RWPE2 (cell line): ENCODE measurements at regions not wholly inside any gene's neighbourhood (a gene's known extent, or its start where the extent isn't known, plus 50 kb on each side); places are given as distances from the start of the nearest gene placed in this dataset.

Experiments
- ATAC-seq: fragments of 200-7000 bp; cut with Tn5 transposase; 3 replicates; pipeline ENCODE4 v1.9.1; 2021; ENCODE audit warnings: low read depth
- DNase-seq: peaks from one replicate; pipeline ENCODE4 v3.0.0-alpha.2; 2020; ENCODE audit warnings: low spot score
- H3K27ac ChIP-seq: fragments of 450-650 bp; 2 replicates; pipeline ENCODE4 v1.5.1; 2017; ENCODE audit warnings: mild to moderate bottlenecking; ENCODE audit not compliant: poor library complexity, severe bottlenecking
- H3K27me3 ChIP-seq: fragments of 250-450 bp; sonication (Bioruptor Pico); 2 replicates; pipeline ENCODE4 v1.5.1; 2021; ENCODE audit warnings: mild to moderate bottlenecking, moderate library complexity; ENCODE audit not compliant: insufficient read depth, poor library complexity, severe bottlenecking
- H3K36me3 ChIP-seq: fragments of 250-450 bp; sonication (Bioruptor Pico); 2 replicates; pipeline ENCODE4 v1.5.1; 2020; ENCODE audit warnings: low read depth, mild to moderate bottlenecking, moderate library complexity
- H3K4me1 ChIP-seq: fragments of 250-450 bp; sonication (Bioruptor Pico); 2 replicates; pipeline ENCODE4 v1.5.1; 2021; ENCODE audit warnings: mild to moderate bottlenecking, moderate library complexity; ENCODE audit not compliant: insufficient read depth, poor library complexity, severe bottlenecking
- H3K4me3 ChIP-seq: fragments of 250-450 bp; sonication (Bioruptor Pico); 2 replicates; pipeline ENCODE4 v1.5.1; 2021; ENCODE audit warnings: mild to moderate bottlenecking, moderate library complexity; ENCODE audit not compliant: severe bottlenecking
- H3K9me3 ChIP-seq: fragments of 250-450 bp; sonication (Bioruptor Pico); 2 replicates; pipeline ENCODE4 v1.5.1; 2021; ENCODE audit warnings: mild to moderate bottlenecking, moderate library complexity; ENCODE audit not compliant: severe bottlenecking
- TF ChIP-seq, protein P1 (sequence below): fragments of 450-650 bp; IDR thresholded peaks from one replicate; pipeline ENCODE4 v1.5.1; 2017; ENCODE audit warnings: mild to moderate bottlenecking, moderate library complexity; ENCODE audit not compliant: poor library complexity, severe bottlenecking

DNA sequence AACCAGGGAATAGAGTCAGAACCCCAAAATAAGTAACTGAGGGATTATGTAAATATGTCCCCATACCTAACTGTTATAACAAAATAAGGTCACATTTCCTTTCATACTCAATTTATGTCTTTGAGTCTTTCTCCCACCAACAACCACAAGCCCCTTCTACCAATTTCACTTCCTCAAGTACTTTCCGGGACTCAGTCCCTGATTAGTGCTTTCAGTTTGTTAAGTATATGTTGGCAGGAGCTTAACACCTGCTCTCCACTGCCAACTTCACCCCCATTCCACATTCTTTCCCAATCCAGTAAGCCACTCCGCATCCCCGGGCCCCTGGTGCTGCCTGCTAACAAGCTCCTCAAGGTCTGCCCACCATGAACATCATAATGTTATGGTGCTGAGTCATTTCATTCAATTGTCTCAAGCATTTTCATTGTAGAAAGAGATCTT lies 71.3 kb upstream of the SPRY1 start:
- Histone ChIP-seq H3K4me1 (no peaks in the 10 kb centered on the region), H3K4me3 (no peak overlapping the region), H3K27ac (no peak overlapping the region), H3K27me3 (no peaks in the 10 kb centered on the region), H3K36me3 (no peaks in the 10 kb centered on the region), H3K9me3 (peaks cover 5% of the 10 kb centered on the region)
- no peak for ATAC-seq
- no peak for DNase-seq
- TF ChIP-seq, protein P1, sequence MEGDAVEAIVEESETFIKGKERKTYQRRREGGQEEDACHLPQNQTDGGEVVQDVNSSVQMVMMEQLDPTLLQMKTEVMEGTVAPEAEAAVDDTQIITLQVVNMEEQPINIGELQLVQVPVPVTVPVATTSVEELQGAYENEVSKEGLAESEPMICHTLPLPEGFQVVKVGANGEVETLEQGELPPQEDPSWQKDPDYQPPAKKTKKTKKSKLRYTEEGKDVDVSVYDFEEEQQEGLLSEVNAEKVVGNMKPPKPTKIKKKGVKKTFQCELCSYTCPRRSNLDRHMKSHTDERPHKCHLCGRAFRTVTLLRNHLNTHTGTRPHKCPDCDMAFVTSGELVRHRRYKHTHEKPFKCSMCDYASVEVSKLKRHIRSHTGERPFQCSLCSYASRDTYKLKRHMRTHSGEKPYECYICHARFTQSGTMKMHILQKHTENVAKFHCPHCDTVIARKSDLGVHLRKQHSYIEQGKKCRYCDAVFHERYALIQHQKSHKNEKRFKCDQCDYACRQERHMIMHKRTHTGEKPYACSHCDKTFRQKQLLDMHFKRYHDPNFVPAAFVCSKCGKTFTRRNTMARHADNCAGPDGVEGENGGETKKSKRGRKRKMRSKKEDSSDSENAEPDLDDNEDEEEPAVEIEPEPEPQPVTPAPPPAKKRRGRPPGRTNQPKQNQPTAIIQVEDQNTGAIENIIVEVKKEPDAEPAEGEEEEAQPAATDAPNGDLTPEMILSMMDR: no peak

DNA sequence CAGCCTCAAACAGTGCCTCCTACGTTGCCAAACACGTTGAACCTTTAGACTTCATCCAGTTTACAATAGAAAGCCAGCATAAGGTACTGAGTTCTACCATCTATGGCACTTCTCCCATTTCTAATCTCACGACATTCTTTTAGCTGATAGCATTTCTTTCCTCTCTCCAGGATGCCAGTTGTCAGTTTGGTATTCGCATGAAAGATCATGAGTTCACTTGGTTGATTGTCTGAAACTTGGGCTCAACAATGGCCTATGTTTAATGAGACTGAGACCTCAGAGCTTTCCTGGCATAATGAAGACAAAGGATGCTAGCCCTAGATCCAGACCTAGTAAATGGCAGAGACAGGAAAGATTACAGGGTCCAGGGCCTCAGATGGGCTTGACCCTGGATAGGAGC lies 69.2 kb upstream of the SPRY1 start:
- Histone ChIP-seq H3K4me3 (no peak overlapping the region), H3K36me3 (no peaks in the 10 kb centered on the region), H3K9me3 (no peaks in the 10 kb centered on the region), H3K27ac (no peak overlapping the region), H3K4me1 (no peaks in the 10 kb centered on the region), H3K27me3 (no peaks in the 10 kb centered on the region)
- TF ChIP-seq, protein P1: no peak
- DNase-seq (no peak), ATAC-seq (no peak)

GRCh38 chr4:123327846-123328429 lies 68.7 kb upstream of the SPRY1 start:
- DNase-seq (no peak), ATAC-seq (no peak)
- Histone ChIP-seq H3K27ac (no peak overlapping the region), H3K36me3 (no peaks in the 10 kb centered on the region), H3K9me3 (no peaks in the 10 kb centered on the region), H3K27me3 (no peaks in the 10 kb centered on the region), H3K4me1 (no peaks in the 10 kb centered on the region), H3K4me3 (no peak overlapping the region)
- TF ChIP-seq, protein P1: no peak

DNA sequence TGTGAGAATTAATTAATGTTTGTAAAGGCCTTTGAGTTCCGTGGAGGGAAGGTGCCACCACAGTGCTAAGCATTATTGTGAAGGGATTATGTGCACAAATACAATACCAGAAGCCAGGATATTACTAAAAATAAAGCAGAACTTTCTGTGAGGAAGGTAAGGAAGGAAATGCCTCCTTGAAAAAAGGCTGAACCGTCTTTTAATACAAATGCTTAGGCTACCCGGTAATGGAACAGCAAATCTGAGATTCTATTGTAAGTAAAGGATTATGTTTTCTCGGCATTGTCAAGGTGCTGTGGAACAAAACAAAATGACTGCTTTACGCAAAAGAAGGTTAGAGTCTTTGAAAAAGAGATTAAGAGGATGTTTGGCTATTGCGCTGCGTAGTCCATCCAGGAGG lies 57.9 kb upstream of the SPRY1 start:
- Histone ChIP-seq H3K9me3 (no peaks in the 10 kb centered on the region), H3K27me3 (no peaks in the 10 kb centered on the region), H3K4me3 (no peak overlapping the region), H3K36me3 (no peaks in the 10 kb centered on the region), H3K27ac (no peak overlapping the region), H3K4me1 (peaks cover 14% of the 10 kb centered on the region)
- no peak for DNase-seq
- TF ChIP-seq, protein P1: no peak
- no peak for ATAC-seq

- no peak for DNase-seq
- peaks cover 14% of the 10 kb centered on the region for H3K4me1 ChIP-seq
- H3K27me3 ChIP-seq: no peaks in the 10 kb centered on the region
- H3K36me3 ChIP-seq: no peaks in the 10 kb centered on the region
- TF ChIP-seq, protein P1: no peak
- peak; percentile 49 for ATAC-seq
- no peak overlapping the region for H3K4me3 ChIP-seq
- no peaks in the 10 kb centered on the region for H3K9me3 ChIP-seq
- H3K27ac ChIP-seq: peak overlapping the region; percentile 53
Measured at GRCh38 chr4:123339507-123340380, 56.9 kb upstream of the SPRY1 start.
